Stimulated activated naive CD8-positive, alpha-beta T cell treated with anti-CD3 and anti-CD28 coated beads, Interleukin-15, Interleukin-2, amounts not matched to agents 100 ng/mL and 50 ng/mL, for 24 hours (primary cell): ENCODE measurements at regions not wholly inside any gene's neighbourhood (a gene's known extent, or its start where the extent isn't known, plus 50 kb on each side); places are given as distances from the start of the nearest gene placed in this dataset.
"Not testable (repeated sequence)": the region's sequence is repeated elsewhere in the genome, so short reads cannot be mapped to it uniquely, and the experiment has no call there.

Experiments
- H3K27ac Mint-ChIP-seq: one replicate; pipeline ENCODE4 v1.8.0; 2021; ENCODE audit warnings: mild to moderate bottlenecking, mixed read lengths
- H3K27me3 Mint-ChIP-seq: one replicate; pipeline ENCODE4 v1.8.0; 2021; ENCODE audit warnings: mixed read lengths
- H3K36me3 Mint-ChIP-seq: one replicate; pipeline ENCODE4 v1.8.0; 2021; ENCODE audit warnings: low read depth, mixed read lengths
- H3K4me1 Mint-ChIP-seq: one replicate; pipeline ENCODE4 v1.8.0; 2021; ENCODE audit warnings: low read depth, mixed read lengths
- H3K4me3 Mint-ChIP-seq: one replicate; pipeline ENCODE4 v1.8.0; 2021; ENCODE audit warnings: mild to moderate bottlenecking, mixed read lengths
- H3K9me3 Mint-ChIP-seq: one replicate; pipeline ENCODE4 v1.8.0; 2021; ENCODE audit warnings: mixed read lengths

DNA sequence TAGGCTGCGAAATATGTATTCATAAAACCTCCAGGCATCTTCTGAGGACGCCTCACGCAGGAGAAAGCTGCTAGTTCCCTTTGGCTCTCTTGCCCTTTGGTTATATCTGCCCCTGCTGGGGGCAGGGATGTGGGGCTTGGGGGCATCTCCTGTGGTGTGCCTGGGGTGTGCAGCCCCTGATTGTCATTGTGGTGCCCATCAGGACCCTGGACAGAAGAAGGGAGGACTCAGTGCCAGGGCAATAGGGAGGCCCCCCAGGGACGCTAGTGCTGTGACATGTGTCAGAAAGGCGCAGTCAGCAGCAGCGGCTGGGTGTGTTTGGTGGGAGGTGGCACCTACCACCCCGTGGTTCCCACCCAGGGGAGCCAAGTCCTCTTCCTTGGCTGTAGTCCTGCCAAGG lies 102.5 kb upstream of the PZP start:
- not testable (repeated sequence) for H3K9me3 Mint-ChIP-seq, H3K27ac Mint-ChIP-seq
- peaks cover 17% of the 10 kb centered on the region for H3K36me3 Mint-ChIP-seq

DNA sequence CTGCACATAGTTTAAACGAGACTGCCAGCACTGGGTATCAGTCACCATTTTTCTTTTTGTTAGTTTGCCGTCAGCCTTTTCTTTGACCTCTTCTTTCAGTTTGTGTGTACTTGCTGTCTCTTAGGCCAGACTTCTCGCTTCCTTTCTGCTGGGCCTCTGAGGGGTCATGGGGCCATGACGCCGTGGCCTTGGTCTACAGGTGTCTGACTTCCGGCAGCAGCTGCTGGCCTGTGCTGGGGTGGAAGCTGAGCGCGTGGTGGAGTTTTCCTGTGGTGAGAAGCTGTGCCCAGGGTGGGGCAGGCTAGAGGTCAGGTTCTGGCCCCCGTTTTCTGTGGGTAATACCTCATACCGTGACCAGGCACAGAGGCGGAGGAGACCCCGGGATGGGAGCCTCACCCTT lies 101.6 kb upstream of the PZP start:
- H3K36me3 Mint-ChIP-seq, result peaks cover 21% of the 10 kb centered on the region
- H3K27ac Mint-ChIP-seq, H3K27me3 Mint-ChIP-seq: not testable (repeated sequence)

More for the DNA sequence above, 102.5 kb upstream of the PZP start:
- not testable (repeated sequence) for H3K27me3 Mint-ChIP-seq, H3K4me1 Mint-ChIP-seq, H3K4me3 Mint-ChIP-seq

DNA sequence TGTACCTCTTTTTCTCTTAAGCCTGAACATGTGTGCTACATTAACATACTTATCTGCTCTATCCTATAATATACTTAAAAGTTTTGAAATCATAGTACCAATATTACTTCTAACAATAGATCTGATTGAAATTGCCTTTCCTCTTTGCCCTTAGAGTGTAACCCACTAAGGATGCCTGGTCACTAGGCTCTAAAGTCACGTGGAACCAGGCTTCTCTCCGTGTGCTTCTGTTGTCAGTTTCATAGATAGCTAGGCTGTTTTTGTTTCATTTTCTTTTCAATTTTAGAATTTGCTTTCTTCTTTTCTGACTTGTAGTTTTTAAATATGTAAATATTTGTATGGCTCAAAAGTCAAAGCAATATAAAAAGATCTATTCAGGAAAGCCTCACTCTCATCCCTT lies 100.5 kb upstream of the PZP start:
- H3K4me1 Mint-ChIP-seq, H3K27ac Mint-ChIP-seq, H3K4me3 Mint-ChIP-seq, H3K27me3 Mint-ChIP-seq, H3K9me3 Mint-ChIP-seq: not testable (repeated sequence)
- H3K36me3 Mint-ChIP-seq, result peaks cover 27% of the 10 kb centered on the region

More for the DNA sequence above, 101.6 kb upstream of the PZP start:
- not testable (repeated sequence) for H3K4me3 Mint-ChIP-seq, H3K9me3 Mint-ChIP-seq, H3K4me1 Mint-ChIP-seq

DNA sequence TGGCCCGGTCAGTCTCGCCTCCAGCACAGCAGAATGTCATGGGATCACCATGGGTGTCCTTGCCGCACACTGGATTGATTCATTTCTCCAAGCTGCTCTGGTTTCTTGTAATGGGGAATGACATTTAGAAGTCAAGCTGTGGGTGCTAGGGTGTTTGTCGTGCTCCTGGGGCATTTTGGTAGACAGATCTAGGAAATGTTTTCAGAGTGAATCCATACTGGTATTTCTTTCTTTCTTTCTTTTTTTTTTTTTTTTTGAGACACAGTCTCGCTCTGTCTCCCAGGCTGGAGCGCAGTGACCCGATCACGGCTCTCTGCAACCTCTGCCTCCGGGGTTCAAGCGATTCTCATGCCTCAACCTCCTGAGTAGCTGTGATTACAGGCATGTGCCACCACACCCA lies 100.0 kb upstream of the PZP start:
- not testable (repeated sequence) for H3K4me3 Mint-ChIP-seq, H3K27me3 Mint-ChIP-seq, H3K27ac Mint-ChIP-seq, H3K4me1 Mint-ChIP-seq, H3K9me3 Mint-ChIP-seq
- H3K36me3 Mint-ChIP-seq, result peaks cover 27% of the 10 kb centered on the region

DNA sequence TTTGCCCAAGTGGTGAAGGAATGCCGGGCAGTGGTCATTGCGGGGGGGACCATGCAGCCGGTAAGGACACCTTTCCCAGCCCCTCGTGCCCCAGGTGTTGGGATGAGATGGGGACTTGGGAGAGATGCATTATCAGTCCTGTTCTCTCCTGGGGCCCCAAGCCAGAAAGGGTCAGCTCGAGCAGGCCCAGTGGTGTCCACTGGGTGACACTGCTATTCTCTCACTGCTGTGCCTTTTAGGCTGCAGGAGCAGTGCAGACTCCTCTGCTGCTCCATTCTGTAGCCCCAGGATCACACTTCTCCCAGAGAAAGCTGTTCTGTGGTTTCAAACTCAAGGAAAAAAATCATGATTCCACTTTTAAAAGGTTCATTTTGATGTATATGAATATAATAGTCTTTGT lies 99.1 kb upstream of the PZP start:
- H3K27me3 Mint-ChIP-seq, H3K27ac Mint-ChIP-seq, H3K4me1 Mint-ChIP-seq, H3K9me3 Mint-ChIP-seq, H3K4me3 Mint-ChIP-seq: not testable (repeated sequence)
- peaks cover 27% of the 10 kb centered on the region for H3K36me3 Mint-ChIP-seq

DNA sequence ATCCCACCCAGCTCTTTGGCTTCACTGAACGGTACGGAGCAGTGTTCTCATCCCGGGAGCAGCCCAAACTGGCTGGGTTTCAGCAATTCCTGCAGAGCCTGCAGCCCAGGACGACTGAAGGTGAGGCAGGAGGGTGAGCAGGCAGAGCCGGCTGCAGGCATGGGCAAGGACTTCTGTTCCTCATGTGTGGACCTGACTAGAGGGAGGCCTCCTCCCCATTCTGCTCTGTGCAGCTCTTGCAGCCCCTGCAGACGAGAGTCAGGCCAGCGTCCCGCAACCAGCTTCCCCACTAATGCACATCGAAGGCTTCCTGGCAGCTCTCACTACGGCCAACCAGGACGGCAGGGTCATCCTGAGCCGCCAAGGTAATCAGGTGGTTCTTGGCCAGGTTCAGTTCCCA lies 97.8 kb upstream of the PZP start:
- H3K9me3 Mint-ChIP-seq, H3K27me3 Mint-ChIP-seq, H3K4me3 Mint-ChIP-seq, H3K27ac Mint-ChIP-seq, H3K4me1 Mint-ChIP-seq: not testable (repeated sequence)
- H3K36me3 Mint-ChIP-seq, result peaks cover 27% of the 10 kb centered on the region

DNA sequence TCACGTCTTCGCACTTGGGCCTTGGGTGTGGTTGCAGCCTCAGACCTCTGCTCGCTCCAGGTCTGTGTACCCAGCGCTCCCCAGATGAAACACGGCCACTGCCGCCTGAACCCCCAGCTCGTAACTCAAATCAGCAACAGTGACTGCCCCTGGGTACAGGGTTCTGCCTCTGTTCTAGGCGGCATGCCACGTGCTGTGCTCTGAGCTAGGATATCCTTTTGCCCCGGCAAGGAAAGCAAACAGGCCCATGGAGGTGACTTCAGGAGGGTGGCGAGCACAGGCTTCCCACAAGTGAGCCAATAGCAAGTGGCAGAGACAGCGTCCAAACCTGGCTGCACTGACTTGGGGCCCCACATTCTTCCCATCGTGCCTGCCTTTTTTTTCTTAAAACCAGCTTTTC lies 96.3 kb upstream of the PZP start:
- H3K36me3 Mint-ChIP-seq, result peaks cover 22% of the 10 kb centered on the region
- not testable (repeated sequence) for H3K27ac Mint-ChIP-seq, H3K9me3 Mint-ChIP-seq, H3K4me3 Mint-ChIP-seq, H3K4me1 Mint-ChIP-seq, H3K27me3 Mint-ChIP-seq

DNA sequence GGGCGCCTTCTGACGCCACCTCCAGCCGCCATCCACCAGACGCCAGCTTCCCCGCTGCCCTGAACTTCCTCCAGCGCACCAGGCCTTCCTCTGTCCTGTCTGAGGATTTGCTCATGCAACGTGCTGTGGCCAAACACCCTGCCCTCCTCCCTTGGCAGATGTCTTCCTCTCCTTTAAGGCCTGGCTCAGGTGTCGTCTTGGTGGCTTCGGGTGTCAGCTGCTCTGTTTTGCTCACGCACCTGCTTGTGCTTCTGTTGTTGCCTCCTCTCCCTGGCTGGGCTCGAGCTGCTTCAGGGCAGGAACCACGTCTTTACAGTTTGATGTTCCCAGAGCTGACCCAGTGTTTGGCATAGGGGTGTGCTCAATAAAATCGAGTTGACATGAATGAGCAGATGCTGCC lies 87.7 kb upstream of the PZP start:
- H3K36me3 Mint-ChIP-seq, H3K27ac Mint-ChIP-seq, H3K9me3 Mint-ChIP-seq, H3K27me3 Mint-ChIP-seq, H3K4me3 Mint-ChIP-seq, H3K4me1 Mint-ChIP-seq: not testable (repeated sequence)

DNA sequence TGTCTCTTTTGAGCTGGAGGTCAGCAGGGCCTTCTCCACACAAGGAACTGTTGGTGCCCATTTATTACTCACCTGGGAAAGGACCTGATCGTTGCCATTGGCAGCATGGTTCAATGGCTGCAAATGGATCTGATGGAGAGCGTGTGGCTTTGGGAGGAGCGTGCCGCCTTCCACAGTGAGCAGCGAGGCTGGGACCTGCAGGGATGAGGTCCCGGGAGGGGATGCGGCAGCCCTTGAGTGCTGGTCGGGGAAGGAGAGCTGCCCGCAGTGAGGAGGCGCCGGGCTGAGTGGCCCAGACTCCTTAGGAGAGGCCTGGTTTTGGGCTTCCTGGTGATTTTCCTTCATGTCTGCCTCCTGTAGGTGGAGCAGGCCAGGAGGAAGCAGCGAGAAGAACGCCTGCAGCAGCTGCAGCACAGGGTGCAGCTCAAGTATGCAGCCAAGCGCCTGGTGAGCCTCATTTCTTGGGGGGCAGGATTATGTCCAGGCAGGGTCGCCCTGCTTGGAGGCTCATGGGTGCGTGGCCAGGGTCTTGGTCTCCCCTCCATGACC lies 86.0 kb upstream of the PZP start:
- H3K36me3 Mint-ChIP-seq, H3K4me1 Mint-ChIP-seq, H3K4me3 Mint-ChIP-seq, H3K27me3 Mint-ChIP-seq, H3K27ac Mint-ChIP-seq, H3K9me3 Mint-ChIP-seq: not testable (repeated sequence)

DNA sequence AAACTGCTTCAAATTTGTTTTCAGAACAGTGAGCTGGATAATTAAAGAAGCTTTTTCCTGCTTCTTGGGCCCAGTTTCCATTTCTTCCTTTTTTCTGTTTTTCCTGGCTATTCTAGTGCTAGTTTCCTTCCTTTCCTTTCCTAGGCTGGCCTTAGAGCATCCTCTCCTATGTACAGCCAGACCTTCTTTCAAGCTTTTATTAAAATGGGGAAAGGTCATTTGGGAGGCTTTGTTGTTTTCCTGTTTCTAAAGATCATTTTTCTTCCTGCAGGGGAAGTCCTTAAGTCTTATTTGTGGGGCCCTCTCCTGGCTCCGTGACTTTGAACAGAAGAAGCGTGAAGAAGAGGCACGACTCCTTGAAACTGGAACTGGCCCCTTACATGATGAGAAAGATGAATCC lies 85.2 kb upstream of the PZP start:
- H3K9me3 Mint-ChIP-seq, H3K27me3 Mint-ChIP-seq, H3K36me3 Mint-ChIP-seq, H3K4me3 Mint-ChIP-seq, H3K27ac Mint-ChIP-seq, H3K4me1 Mint-ChIP-seq: not testable (repeated sequence)

DNA sequence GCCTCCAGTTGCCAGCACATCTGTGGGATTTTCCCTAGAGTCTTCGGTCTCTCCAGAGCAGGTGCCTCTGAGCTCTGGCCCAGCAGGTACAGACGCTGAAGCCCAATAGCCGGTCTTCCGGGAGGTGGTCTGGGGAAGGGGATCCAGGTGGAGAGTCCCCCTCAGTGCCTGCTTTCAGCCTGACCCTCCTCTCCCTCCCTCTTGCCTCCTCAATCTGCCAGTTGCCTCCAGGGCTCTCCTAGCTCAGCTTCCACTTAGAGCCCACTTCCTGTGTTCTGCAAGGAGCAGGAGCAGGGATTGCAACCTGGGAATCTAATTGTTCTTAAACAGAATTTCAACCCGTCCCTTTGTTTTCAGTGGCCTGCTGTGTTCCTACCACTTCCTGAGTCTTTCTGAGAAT lies 81.8 kb upstream of the PZP start:
- not testable (repeated sequence) for H3K27me3 Mint-ChIP-seq, H3K27ac Mint-ChIP-seq, H3K4me3 Mint-ChIP-seq, H3K9me3 Mint-ChIP-seq, H3K4me1 Mint-ChIP-seq, H3K36me3 Mint-ChIP-seq

DNA sequence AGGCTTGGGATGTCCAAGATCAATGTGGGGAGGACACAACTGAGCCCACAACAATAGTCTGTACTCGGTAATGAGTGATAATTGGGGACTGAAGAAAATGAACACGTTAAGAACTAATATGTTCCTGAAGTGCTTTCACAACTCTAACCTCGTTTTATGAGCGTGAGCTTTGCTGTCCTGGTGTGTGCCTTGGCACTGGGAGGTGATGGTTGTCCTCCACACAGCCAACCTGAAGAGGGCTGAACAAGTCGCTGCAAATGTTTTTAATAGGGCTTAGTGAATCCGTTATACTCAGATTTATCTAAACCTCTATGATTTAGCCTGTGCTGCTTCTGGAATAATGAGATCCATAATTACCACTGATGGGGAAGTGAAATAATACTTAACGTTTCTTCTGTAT lies 76.5 kb upstream of the PZP start:
- H3K4me1 Mint-ChIP-seq, H3K9me3 Mint-ChIP-seq, H3K27me3 Mint-ChIP-seq, H3K36me3 Mint-ChIP-seq: not testable (repeated sequence)
- Mint-ChIP-seq H3K4me3 (peak overlapping the region; percentile 95), H3K27ac (peak overlapping the region; percentile 96)

DNA sequence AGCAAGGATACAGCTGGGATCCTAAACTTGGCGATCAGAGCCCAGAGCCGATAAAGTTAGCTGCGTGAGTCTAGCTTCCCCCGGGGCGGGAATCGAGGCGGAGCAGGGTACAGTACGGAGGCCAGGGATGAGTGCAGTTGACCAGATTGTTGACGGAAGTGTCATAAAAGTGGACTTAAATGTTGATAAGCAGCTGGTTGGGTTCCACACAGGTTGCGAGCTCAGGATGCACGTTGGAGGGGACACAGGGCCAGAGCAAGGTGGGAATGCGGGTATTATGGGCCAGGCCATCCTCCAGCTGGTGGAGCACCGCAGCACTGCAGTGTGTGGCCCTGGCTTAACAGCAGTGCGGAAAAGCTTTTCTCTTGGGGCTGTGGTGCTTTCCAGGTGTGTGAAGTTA lies 76.0 kb upstream of the PZP start:
- Mint-ChIP-seq H3K4me3 (peak overlapping the region; percentile 95), H3K27ac (peak overlapping the region; percentile 96)
- not testable (repeated sequence) for H3K4me1 Mint-ChIP-seq, H3K27me3 Mint-ChIP-seq, H3K9me3 Mint-ChIP-seq, H3K36me3 Mint-ChIP-seq

DNA sequence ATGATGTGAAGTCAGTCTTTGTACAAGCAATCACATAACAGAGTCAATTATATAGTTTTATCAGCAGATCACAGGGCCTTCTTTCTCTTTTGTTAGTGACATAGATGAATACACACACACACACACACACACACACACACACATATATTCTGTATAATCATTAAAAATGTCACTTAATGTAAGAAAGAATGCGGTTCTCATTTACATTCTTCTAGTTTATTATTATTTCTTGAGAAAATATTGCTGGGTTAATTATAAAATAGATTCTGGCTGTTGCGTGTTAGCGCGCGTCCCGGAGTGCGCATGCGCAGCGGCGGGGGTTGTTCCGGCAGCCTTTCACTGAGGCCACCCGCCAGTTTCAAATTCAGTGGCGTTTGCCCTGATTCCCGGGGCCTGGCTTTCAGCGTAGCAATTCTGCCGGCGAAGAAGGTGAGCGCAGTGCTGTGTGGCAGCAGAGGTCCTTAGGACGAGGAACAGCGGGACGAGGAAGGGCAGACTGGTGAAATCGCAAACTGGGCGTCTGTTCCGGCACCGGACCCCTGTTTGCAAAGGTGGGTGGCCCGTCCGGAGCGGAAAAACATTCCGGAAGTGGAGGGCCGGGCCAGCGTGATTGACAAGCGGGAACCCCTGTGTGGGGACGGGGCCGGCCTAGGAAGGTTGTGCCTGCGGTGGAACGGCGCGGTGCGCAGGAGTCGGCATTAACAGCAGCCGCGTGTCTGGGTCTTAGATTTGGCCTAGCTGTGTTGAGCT lies 75.3 kb upstream of the PZP start:
- not testable (repeated sequence) for H3K9me3 Mint-ChIP-seq, H3K4me1 Mint-ChIP-seq, H3K36me3 Mint-ChIP-seq, H3K27me3 Mint-ChIP-seq
- Mint-ChIP-seq H3K27ac (peak overlapping the region; percentile 96), H3K4me3 (peak overlapping the region; percentile 95)

DNA sequence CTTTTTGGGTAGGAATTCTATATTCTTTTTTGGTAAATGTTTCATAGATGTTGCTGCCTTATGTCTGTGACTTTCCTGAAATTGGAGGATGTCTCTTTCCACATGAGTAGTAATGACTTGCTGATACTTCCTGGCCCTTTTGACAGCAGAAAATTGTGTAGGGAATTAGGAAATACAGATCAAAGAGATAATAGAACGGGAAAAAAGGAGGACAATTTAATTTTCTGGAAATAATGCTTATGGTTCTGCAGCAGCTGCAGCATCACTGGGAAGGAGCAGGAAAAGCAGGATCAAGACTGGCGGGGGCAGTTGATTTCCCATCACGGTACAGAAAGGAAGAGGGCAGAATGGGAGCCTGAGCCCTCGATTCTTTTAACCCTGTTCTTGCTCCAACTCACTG lies 68.8 kb upstream of the PZP start:
- no peak overlapping the region for H3K27ac Mint-ChIP-seq
- H3K4me3 Mint-ChIP-seq, result no peak overlapping the region
- H3K27me3 Mint-ChIP-seq, result peaks cover 17% of the 10 kb centered on the region
- H3K36me3 Mint-ChIP-seq, result no peaks in the 10 kb centered on the region
- H3K4me1 Mint-ChIP-seq, result no peaks in the 10 kb centered on the region
- no peaks in the 10 kb centered on the region for H3K9me3 Mint-ChIP-seq

DNA sequence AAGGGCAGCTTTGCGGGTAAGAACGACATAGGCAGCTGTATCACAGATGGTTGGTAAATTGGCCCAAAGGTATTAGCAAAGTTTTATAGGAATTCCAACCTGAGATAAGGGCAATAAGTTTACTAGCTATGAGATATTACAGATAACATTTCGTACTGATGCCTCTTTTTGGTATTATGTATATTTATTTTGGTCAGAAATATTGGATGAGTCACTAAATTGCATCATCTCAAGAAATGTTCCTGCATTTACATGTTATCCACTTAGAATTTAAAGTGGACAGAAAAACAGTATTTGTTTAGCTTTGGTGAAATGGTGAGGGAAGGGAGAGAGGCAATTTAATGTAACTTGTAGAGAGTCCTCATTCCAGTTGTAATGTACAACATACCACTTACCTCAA lies 65.1 kb upstream of the PZP start:
- no peaks in the 10 kb centered on the region for H3K9me3 Mint-ChIP-seq
- no peaks in the 10 kb centered on the region for H3K36me3 Mint-ChIP-seq
- H3K27ac Mint-ChIP-seq, result no peak overlapping the region
- peaks cover 14% of the 10 kb centered on the region for H3K27me3 Mint-ChIP-seq
- H3K4me1 Mint-ChIP-seq, result no peaks in the 10 kb centered on the region
- H3K4me3 Mint-ChIP-seq, result no peak overlapping the region
